ENCODE measurements at regions not wholly inside any gene's neighbourhood (a gene's known extent, or its start where the extent isn't known, plus 50 kb on each side); places are given as distances from the start of the nearest gene placed in this dataset.

DNA sequence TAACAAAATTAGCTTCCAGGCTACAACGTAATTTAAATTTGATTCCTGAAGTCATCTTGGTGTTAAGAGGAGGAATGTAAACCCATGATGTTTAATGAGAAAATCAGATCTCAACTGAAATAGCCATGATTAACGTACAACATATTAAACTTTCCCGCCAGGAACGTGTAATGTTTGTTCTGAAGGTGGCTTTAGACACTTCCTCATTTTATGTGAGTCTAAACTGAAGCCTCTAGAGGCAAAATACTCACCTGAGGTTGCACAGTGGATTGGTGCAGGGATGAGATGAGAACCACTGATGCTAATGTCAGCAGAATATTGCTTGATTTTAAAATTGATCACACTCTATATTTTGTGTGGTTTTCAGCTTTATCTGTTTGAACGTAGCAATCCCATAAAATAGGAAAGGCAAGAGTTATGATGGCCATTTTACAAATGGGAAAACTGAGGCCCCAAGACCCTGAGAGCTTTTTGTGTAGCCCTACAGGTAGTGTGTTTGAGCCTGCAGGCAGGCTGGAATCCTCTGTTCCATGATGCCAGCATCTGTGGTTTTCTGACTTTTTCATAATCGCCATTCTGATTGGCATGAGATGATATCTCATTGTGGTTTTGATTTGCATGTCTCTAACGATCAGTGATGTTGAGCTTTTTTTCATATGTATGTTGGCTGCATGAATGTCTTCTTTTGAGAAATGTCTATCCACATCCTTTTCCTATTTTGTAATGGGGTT is 243.7 kb upstream of the BMPER start:
- DNase-seq (ENCODE audit: low read depth) = no peak

DNA sequence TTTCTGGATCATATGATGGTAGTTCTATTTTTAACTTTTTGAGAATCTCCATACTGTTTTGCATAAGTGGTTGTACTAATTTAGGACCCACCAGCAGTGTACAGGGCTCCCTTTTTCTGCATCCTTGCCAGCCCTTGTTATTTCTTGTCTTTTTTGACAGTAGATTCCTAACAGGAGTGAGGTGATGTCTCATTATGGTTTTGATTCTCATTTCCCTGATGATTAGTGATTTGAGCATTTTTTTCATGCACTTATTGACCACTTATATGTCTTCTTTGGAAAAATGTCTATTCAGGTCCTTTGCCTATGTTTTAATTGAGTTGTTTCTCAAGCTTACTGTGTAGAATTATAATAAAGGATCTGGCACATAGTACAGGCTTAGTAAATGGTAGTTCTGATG is 238.8 kb upstream of the BMPER start:
- DNase-seq (ENCODE audit: low read depth) = no peak

DNA sequence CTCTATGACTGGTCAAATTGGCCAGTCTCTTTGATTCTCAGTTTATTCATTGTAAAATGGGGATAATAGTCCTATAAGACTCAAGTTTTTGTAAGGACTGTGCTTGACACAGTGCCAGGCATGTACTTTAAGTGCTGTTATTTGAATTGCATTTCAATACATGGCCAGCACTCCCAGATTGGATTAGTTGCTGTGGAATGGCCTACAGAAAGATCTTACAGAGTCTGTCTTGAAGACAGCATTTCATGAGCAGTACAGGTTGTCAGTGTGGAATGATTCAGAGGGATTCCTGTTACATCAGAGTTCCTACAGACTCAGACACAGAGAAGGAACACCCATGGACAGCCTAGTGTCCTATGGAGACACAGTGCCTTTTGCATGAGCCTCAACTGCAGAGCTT is 238.1 kb upstream of the BMPER start:
- DNase-seq (ENCODE audit: low read depth) = no peak

DNA sequence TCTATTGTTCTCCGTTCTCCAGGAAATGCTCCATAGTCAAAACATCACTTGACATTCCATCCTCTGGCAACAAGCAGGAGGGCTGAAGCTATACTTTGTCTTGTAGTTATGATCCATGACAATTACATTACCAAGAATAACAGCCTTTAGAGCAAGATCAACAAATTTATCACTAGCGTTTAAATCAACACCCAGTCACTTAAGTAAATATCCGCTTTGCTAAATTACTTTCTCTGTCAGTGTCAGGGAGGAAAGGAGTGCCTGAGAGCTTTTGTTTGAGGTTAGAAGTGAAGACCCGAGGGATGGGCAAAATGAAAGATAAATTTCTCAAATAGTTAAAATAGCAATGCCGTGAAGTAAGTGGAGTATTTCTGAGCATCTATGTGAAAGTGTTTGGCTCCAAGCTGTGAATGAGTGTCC is 236.1 kb upstream of the BMPER start:
- no peak for DNase-seq (ENCODE audit: low read depth)

DNA sequence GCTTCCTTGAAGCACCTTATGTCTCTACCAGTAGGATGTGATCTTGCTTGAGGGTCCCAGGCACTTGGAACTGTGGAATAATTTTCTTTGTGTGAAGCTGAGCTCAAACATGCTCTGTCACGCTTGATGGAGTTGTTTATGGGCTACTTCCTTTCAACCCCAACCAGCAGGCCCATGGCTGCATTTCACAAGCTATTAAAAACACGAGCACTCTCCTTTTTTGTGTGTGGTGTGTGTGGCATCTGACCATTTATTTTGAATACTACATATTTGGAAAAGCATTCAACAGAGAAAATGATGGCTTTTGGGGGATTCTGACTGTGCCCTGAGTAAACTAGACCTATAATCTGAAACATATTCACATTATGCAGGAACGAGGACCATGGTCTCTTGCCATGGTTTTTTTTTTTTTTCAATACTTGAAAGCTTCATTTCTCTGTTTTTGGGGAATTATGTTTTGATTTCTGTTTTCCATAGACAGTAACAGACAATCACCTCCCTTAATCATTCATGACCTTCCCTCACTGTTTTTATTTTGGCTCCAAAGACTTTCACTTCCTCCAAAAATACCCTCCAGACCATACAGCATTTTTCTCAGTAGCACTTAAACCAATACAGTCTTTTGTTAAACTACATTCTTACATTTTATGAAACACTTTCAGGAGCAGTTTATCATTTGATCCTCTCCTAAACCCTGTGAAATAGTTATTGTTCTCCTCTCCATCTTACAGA is 233.6 kb upstream of the BMPER start:
- no peak for DNase-seq (ENCODE audit: low read depth)

DNA sequence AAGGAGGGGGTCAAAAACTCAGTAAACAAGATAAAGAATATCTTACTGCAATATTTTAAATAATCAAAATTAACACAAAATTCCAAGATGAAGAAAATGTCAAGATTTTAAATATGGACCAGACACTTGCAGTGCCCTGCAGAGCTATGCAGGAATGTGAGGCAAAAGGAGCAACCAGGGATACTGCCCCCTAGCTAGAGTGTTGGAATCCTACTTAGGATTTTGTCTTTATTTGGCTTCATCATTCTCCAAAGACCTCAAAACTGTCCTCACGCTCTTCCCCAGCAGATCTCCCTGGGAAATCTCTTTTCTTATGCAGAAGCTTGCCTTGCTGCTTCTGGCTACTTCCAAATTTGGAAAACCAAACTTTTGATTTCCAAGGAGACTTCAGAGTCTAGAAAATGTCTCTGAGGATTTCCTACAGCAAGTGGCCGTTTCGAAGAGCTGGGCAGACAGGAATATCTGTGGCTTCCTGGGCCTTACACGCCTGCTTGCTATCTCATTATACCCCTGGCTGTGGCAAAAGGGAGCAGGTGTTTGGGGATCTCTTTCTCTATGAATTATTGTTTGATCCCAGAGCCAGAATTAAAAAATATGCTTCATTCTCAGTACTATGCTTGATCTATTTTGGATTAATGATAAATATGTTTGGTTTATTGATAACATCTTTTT is 232.2 kb upstream of the BMPER start:
- no peak for DNase-seq (ENCODE audit: low read depth)

DNA sequence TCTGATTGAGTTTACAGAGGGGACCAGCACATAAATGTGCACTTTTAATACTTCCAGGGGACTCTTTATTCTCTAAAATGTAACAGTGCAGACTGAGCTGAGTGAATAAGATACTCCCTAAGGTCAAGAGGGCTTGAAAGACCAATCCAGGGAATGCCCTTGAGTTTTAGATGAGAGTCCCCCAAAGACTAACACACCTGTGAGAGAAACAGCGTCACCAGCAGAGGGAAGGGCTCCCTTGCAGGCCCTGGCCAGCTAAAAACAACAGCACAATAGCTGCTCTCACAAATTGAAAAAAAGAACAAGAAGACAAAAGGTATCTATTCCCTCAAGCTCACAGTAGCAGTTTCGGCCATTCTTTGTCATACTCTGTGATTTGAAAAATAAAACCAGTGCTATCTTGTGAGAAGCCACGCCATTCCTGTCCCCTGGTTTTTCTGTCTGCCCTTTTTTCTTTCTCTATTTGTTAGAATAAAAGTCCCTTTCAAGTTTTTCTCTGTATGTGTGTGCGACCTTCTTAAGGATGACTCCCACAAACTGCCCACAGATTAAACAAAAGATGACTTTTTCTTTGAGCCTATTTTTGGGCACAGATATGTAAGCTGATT is 230.4 kb upstream of the BMPER start:
- no peak for DNase-seq (ENCODE audit: low read depth)

DNA sequence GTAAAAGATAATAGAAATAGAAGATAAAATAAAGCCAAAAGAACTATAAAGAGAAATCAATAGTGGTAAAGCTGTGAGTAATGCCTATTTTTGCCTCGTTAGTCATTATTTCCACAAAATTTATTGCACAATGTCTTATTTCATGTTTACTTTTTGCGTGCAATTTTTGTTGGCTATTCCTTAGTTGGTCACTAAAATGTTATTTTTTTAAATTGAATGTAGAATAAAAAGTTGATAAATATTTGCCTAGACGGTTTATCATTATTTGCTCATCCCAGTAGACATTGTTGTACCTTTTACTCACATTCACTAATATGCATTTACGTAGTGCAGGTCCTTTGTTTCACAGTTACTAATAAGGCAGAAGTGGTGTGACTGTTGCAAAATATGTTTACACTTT is 227.8 kb upstream of the BMPER start:
- DNase-seq (ENCODE audit: low read depth) = peak; percentile 13

DNA sequence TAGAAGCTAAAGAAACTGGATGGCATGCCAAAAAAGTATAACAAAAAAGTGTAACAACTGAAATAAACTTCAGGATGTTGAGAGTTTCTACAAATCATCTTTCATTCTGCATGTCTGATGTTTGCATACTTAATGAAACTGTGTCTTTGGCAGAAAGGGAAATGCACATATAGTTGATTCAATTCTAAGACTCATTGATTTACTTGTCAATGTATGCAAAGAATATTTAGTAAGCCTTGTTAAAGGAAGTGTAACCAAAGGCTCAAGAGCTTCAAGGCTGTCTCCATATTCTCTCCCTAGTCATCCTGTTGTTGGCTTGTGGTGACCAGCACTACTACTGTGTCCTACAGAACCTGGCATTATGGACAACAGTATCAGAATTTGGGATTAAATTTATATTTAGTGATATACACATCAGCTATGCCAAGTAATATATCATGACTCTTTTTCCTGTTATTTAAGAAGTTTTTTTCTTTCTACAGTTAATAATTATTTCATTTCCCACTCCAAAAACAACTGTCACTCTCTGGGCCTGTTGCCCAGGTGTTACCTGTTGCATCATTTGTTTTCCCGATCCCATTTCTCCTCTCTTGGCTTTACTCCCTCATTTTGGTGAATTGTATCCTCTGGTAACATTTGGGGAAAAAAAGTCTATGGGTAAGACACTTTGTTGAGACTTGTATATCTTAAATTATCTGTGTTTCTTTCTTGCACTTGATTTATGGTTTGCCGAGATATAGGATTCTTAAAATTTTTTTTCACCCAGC is 226.6 kb upstream of the BMPER start:
- DNase-seq (ENCODE audit: low read depth) = no peak

DNA sequence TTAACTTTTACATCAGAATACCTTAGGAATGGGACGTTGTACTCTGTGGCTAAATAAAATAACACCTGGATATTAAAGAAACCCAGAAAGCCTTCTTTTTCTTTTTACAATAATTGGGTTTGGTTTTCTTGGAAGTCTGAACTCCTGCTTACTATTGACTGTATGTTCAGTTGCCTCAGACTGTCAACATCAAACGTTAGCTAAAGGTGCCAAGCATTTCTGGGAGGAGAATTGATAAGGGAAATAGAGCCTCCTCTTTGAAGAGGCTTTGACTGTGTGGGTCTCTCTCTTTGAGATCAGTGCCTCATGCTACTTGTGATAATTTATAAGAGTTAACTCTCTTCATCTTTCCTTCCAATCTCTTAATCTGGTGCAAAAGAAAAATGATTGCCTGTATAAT is 224.7 kb upstream of the BMPER start:
- no peak for DNase-seq (ENCODE audit: low read depth)

DNA sequence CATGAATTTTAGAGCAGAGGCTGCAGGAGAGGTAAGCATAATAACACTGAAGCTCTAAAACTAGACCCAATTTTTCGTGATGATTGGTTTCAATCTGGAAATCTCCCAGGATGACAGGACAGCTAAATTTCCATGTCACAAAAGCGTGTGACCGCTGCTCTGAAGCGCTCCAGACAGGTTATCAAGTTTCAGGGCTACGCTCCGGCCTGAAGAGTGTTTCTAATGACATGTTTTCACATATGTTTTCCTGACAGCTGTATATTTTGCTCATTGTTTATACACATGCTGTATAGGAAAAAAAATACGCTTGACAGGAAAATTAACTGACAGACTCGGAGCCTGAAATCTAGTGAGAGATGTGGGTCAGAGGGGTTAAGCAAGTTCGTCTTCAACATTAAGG is 219.8 kb upstream of the BMPER start:
- DNase-seq (ENCODE audit: low read depth) = no peak

DNA sequence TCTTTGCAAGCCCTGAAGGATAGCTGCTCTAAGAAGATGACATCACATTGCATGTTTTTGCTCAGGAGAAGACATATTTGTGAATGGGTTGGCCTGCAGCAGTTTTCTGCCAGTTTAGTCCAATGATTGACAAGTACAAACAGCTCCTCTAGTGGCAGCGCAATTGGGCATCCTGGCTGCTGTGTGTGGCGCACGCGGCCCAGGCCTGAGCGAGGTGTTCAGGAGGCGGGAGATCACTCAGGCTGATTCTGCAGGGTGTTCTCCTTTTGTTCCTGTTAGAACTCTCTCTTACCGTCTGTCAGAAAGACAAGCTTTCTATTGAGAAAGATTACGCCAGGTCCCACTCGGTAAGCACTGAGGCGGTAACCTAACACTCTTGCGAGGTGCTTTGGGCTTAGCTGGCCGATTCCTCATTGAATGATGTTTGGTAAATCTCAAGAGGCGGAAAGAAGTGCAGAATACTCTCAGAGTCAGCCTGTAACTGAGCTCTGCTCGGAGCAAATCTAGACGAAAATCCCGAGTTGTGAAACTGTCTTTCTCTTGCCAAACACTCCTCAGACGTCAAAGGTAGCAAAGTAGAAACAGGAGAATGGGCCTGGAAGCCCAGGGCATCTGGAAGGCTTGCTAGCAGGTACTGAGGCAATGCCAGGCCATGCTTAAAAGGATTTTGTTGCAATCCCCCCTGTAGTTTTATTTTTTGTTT is 219.2 kb upstream of the BMPER start:
- DNase-seq (ENCODE audit: low read depth) = no peak

DNA sequence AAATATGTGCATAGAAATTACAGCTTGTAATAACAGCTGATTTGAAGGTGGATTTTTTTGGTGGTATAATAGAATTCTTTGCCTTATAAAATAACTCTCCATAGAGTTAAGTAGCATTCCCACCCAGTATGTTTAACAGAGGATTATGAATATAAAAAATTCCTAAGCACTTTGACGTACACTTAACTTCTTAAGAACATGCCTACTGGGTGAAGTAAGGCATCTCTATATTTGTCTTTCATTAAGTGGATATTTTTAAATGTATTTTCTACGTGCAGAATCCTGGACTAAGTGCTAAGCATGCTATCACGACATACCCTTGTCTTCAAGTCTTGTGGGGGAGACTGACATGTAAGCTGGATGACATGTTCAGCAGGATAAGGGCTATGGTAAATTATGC is 217.7 kb upstream of the BMPER start:
- no peak for DNase-seq (ENCODE audit: low read depth)

DNA sequence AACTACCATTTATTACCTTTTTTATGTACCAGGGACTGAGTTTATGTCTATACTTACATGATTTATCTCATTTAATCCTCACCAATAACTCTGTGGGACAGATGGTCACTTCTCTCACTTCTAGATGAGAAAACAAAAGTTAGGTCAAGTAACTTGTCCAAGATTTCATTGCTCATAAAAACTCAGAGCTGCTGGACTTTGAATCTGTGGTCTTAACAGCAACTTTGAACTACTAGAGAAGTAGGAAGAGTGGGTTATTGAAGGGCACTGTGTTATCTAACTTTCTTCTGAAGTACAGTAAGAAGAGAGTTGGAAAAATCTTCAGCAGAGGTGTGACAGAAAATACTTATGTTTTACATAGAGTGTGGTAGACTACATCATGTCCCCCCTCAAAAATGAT is 214.2 kb upstream of the BMPER start:
- no peak for DNase-seq (ENCODE audit: low read depth)

DNA sequence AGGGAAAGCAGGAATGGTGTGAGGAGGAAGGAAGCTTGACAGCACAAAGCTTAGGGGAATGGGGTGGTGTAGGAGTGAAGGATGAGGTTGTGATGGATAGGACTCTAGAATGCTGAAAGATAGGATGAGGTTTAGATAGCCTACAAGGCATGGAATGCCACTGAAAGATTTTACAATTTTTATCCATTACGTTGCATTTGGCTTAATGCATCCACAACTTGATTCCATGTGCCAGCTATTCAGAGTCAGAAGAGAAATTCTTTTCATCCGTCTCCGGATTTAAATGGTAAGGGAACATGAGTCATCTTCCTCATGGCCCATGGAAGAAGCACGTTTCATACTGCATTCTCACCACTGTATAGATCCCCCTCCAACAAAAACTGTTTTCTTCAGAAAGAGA is 212.4 kb upstream of the BMPER start:
- peak; percentile 12 for DNase-seq (ENCODE audit: low read depth)

DNA sequence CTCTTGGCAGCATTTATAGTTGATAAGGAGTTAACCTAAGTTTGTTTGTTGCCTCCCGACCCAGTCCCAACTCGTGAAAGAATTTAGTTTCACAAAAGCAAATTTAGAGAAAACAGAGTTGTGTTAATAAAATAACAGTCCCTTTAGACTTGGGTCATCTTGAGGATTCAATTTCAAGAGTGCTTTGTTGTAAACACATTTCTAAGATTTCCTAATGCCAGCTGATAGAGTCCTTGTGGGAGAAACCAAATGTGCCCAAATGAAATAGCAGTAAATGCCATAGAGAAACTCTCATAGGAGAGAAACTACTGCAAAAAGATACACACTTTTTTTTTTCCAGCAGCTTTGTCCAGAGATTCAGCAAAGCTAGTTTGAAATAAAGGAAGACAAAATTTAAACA is 211.3 kb upstream of the BMPER start:
- DNase-seq (ENCODE audit: low read depth) = no peak

DNA sequence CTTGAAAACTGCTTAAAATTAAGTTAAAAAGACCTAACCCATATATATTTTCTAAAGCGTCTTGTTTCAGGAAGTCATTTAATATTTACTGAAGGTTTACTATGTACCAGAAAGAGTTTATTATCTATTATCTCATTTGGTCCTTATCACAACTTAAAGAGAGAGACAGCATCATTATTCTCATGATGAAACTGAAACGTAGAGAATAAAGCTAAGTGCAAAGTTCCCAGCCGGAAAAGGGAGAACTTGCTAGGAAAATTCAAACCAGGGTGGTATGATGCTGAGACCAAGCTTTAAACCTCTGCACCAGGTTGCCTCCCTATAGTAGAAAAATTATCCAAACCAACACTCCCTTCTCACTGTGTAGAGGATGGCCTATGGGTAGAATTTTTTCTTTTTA is 207.7 kb upstream of the BMPER start:
- no peak for DNase-seq (ENCODE audit: low read depth)

DNA sequence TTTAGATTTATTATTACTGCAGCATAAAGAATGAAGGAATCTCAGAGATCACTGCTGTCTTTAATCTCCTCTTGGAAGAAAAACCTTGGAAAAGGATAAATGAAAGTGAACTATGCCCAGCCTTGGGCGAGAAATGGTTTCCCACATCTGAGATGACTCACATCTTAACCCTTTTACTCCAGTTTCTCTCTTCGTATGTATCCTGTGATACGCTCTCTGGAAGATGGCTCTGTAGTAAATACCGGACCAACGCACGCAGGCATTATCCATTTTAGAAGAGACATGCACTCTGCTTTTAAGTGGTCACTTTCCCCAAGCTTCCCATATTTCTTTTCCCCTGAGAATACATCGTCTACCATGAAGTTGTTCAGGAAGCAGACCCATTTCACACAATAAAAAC is 207.3 kb upstream of the BMPER start:
- no peak for DNase-seq (ENCODE audit: low read depth)

DNA sequence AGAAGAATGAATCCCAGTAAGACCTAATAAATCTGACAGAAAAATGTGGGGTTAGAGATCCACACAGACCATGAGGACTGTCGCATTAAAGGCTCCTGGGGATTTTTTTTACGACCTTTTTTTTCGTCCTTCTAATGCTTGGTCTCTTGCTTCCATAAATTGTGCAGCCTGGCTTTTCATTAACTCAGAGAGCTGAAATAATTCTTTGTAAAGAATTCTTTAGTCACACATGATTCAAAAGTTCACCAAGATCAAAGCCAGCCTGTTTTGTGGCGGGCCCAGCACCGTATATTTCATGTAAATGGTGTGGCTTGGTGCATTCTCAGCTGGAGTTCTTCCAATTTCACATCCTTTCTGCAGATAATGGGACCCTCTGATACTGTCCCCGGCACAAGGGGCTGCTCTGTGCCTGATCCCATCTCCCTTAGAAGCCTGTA is 206.6 kb upstream of the BMPER start:
- DNase-seq (ENCODE audit: low read depth) = no peak

DNA sequence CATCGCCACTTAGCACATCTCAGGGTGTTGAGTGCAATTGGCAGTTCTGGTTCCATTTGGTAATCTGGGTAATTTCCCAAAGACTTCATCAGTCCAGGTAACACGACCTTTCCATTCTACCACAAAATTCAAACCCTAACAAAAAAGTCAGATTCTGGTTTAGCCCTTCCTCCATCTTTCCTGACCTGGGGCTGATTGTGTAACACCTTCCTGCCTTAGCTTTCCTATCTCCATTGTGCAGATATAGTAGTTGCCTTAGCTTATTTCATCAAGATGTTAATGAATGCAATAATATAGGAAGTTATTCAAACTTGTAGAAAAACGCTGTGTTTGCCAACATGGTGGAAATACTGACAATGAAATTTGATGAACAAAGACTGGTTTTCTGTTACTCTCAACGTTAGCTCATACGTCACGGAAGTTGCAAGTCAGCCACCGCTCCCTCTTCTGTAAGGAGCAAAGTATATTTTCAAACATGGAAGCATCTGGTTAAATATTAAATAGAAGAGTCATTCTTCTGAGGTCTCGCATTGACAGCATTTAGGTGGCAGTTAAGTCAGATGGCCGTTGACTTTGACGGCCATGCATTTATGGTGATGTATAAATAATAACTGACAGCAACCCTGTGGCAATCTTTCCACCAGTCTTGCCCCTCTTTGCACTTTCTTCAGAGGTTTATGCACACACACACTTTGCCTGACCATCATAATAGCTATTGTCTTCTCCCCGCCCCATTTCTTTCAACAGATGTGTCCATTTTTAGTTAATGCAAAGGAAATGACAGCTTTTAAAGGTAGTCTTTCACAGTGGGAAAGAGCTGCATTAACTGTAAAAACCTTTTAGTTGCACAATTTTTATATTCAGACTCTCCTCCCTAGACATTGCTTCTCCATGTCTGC is 205.1 kb upstream of the BMPER start:
- no peak for DNase-seq (ENCODE audit: low read depth)

Measured in iris pigment epithelial cell (primary cell).